PC-9 (cell line): ENCODE measurements at regions not wholly inside any gene's neighbourhood (a gene's known extent, or its start where the extent isn't known, plus 50 kb on each side); places are given as distances from the start of the nearest gene placed in this dataset.

ENCODE experiments used
- BruUV-seq: library from RNA; stranded (reverse); fragments of 400-500 nt; replicated peaks from 2 replicates; lab custom pipeline; 2021; lab: Mats Ljungman, UMichigan
- CTCF ChIA-PET: fragments of 300-600 bp; sonication (Branson Sonifier 250); formaldehyde crosslinking; loops from one replicate; lab custom pipeline; 2022; ENCODE audit warnings: antibody characterized with exemption; lab: Charles Lee
- POLR2A ChIA-PET: fragments of 300-600 bp; sonication (Branson Sonifier 250); formaldehyde crosslinking; loops from one replicate; lab custom pipeline; 2022; ENCODE audit warnings: antibody characterized with exemption; ENCODE audit not compliant: unreplicated experiment; lab: Charles Lee
- DNase-seq, 2 experiments: peaks; one replicate each; pipeline versions ENCODE4 v3.0.0 to v3.0.0-alpha.2; 2015 to 2022; ENCODE audit warnings: mixed read lengths in 1 of 2
- H2AFZ ChIP-seq: fragments of 200-600 bp; sonication (generic); 2 replicates; pipeline ENCODE4 v1.8.1; 2017; ENCODE audit warnings: antibody characterized with exemption
- H3F3A ChIP-seq: fragments of 200-600 bp; sonication (generic); 2 replicates; pipeline ENCODE4 v1.8.1; 2017; ENCODE audit warnings: antibody characterized with exemption, mild to moderate bottlenecking, low read depth; ENCODE audit not compliant: insufficient read depth
- H3K27ac ChIP-seq: fragments of 200-600 bp; sonication (generic); 2 replicates; pipeline ENCODE4 v1.6.1; 2016; ENCODE audit warnings: mixed run types
- H3K27me3 ChIP-seq: fragments of 200-600 bp; sonication (generic); 2 replicates; pipeline ENCODE4 v1.6.1; 2016; ENCODE audit warnings: low read depth, mixed run types; ENCODE audit not compliant: insufficient read depth
- H3K36me3 ChIP-seq: fragments of 200-600 bp; sonication (generic); 2 replicates; pipeline ENCODE4 v1.6.1; 2016; ENCODE audit warnings: low read depth, mixed run types
- H3K4me1 ChIP-seq: fragments of 200-600 bp; sonication (generic); replicated peaks from 2 replicates; pipeline ENCODE4 v1.6.1; 2016; ENCODE audit warnings: mixed run types; ENCODE audit not compliant: insufficient read depth
- H3K4me2 ChIP-seq: fragments of 200-600 bp; sonication (generic); 2 replicates; pipeline ENCODE4 v1.6.1; 2017; ENCODE audit warnings: mixed run types
- H3K4me3 ChIP-seq: fragments of 200-600 bp; sonication (generic); 2 replicates; pipeline ENCODE4 v1.6.1; 2016; ENCODE audit warnings: mixed run types
- H3K79me2 ChIP-seq: fragments of 200-600 bp; sonication (generic); 2 replicates; pipeline ENCODE4 v1.6.1; 2017; ENCODE audit warnings: low read depth, mixed run types
- H3K9me2 ChIP-seq: fragments of 200-600 bp; sonication (generic); 2 replicates; pipeline ENCODE4 v1.8.1; 2017; ENCODE audit warnings: mild to moderate bottlenecking; ENCODE audit not compliant: insufficient read depth
- H3K9me3 ChIP-seq: fragments of 200-600 bp; sonication (generic); 2 replicates; pipeline ENCODE4 v1.8.1; 2016; ENCODE audit warnings: low read depth; ENCODE audit not compliant: insufficient read depth
- H4K20me1 ChIP-seq: fragments of 200-600 bp; sonication (generic); 2 replicates; pipeline ENCODE4 v1.8.1; 2017; ENCODE audit not compliant: insufficient read depth
- EZH2 ChIP-seq: fragments of 200-600 bp; sonication (generic); IDR thresholded peaks from 2 replicates; pipeline ENCODE4 v1.8.0; 2017; ENCODE audit warnings: antibody characterized with exemption, low read depth
- intact Hi-C: fragments of 100-400 bp; cut with micrococcal nuclease; formaldehyde crosslinking; loops from one replicate; pipeline ENCODE4 v1.10.0; 2022; ENCODE audit not compliant: unreplicated experiment
- TF ChIP-seq, protein P1 (sequence below): fragments of 200-600 bp; sonication (generic); conservative IDR thresholded peaks from 2 replicates; pipeline ENCODE4 v1.6.1; 2017; ENCODE audit warnings: mixed run types, antibody characterized with exemption, mild to moderate bottlenecking, moderate library complexity

- Histone ChIP-seq H2AFZ (no peak overlapping the region), H3F3A (no peaks in the 10 kb centered on the region), H4K20me1 (no peaks in the 10 kb centered on the region), H3K9me2 (no peaks in the 10 kb centered on the region), H3K4me3 (no peak overlapping the region), H3K4me1 (no peaks in the 10 kb centered on the region), H3K4me2 (no peak overlapping the region), H3K27me3 (no peaks in the 10 kb centered on the region), H3K36me3 (no peaks in the 10 kb centered on the region), H3K27ac (no peak overlapping the region), H3K79me2 (no peaks in the 10 kb centered on the region), H3K9me3 (peaks cover 3% of the 10 kb centered on the region; the same call in 1 of the 2 replicates)
- no peak for DNase-seq
- CTCF ChIA-PET, result interaction anchor here (0.6 to 0.7 kb wide), 2 partner anchors 9 to 78 kb away, joined by 3 to 5 read pairs; no protein-coding TSS in a partner anchor
- TF ChIP-seq, protein P1, sequence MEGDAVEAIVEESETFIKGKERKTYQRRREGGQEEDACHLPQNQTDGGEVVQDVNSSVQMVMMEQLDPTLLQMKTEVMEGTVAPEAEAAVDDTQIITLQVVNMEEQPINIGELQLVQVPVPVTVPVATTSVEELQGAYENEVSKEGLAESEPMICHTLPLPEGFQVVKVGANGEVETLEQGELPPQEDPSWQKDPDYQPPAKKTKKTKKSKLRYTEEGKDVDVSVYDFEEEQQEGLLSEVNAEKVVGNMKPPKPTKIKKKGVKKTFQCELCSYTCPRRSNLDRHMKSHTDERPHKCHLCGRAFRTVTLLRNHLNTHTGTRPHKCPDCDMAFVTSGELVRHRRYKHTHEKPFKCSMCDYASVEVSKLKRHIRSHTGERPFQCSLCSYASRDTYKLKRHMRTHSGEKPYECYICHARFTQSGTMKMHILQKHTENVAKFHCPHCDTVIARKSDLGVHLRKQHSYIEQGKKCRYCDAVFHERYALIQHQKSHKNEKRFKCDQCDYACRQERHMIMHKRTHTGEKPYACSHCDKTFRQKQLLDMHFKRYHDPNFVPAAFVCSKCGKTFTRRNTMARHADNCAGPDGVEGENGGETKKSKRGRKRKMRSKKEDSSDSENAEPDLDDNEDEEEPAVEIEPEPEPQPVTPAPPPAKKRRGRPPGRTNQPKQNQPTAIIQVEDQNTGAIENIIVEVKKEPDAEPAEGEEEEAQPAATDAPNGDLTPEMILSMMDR, result no peak
- intact Hi-C loops, result no loop called here
- BruUV-seq, result no TSS peak
- POLR2A ChIA-PET, result no interaction called here
These were observed 576.6 kb downstream of the ADGRL2 start for GRCh38 chr1:82377201-82377884.

DNA sequence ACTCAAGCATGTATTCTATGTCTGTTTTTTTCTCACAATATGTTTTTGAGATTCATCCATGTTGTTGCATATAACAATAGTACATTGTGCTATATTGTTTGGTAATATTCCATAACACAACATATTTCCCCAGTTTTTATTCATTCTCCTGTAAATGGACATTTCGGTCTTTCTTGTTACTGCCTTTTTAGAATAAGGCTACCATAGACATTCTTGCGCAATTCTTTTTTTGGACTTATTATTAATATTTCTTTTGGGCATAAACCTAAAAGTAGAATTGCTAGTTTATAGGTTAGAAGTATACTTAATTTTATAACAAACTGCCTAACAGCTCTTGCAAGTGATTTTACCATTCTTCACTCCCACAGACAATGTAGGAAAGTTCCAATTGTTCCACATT, 573.0 kb downstream of the ADGRL2 start:
- H3K27ac ChIP-seq, result no peak overlapping the region
- H3K4me2 ChIP-seq, result no peak overlapping the region
- CTCF ChIA-PET, result no interaction called here
- no TSS peak for BruUV-seq
- H3K9me3 ChIP-seq, result no peaks in the 10 kb centered on the region
- no peak for DNase-seq
- POLR2A ChIA-PET, result no interaction called here
- H3K9me2 ChIP-seq, result no peaks in the 10 kb centered on the region
- intact Hi-C loops, result no loop called here
- no peaks in the 10 kb centered on the region for H3K36me3 ChIP-seq
- H3K79me2 ChIP-seq, result no peaks in the 10 kb centered on the region
- H3F3A ChIP-seq, result no peaks in the 10 kb centered on the region
- H4K20me1 ChIP-seq, result no peaks in the 10 kb centered on the region
- H2AFZ ChIP-seq, result no peak overlapping the region
- H3K27me3 ChIP-seq, result no peaks in the 10 kb centered on the region
- H3K4me1 ChIP-seq, result no peaks in the 10 kb centered on the region
- H3K4me3 ChIP-seq, result no peak overlapping the region
- no peak for TF ChIP-seq EZH2
- TF ChIP-seq, protein P1, result no peak

- no peak overlapping the region for H3K27ac ChIP-seq
- ChIA-PET CTCF (no interaction called here), POLR2A (interaction anchor here (0.5 kb wide), 1 partner anchor 59 kb away, joined by 9 read pairs; no protein-coding TSS in a partner anchor)
- H2AFZ ChIP-seq, result no peak overlapping the region
- H4K20me1 ChIP-seq, result no peaks in the 10 kb centered on the region
- no peak for DNase-seq
- H3K36me3 ChIP-seq, result no peaks in the 10 kb centered on the region
- H3K9me3 ChIP-seq, result no peaks in the 10 kb centered on the region
- no peaks in the 10 kb centered on the region for H3K79me2 ChIP-seq
- no TSS peak for BruUV-seq
- H3K27me3 ChIP-seq, result no peaks in the 10 kb centered on the region
- no peak overlapping the region for H3K4me2 ChIP-seq
- TF ChIP-seq, protein P1, result no peak
- no peak overlapping the region for H3K4me3 ChIP-seq
- intact Hi-C loops, result no loop called here
- no peaks in the 10 kb centered on the region for H3K9me2 ChIP-seq
- no peaks in the 10 kb centered on the region for H3F3A ChIP-seq
- no peaks in the 10 kb centered on the region for H3K4me1 ChIP-seq
These were observed 571.2 kb downstream of the ADGRL2 start for GRCh38 chr1:82371844-82372498.
